ENCODE measurements at regions not wholly inside any gene's neighbourhood (a gene's known extent, or its start where the extent isn't known, plus 50 kb on each side); places are given as distances from the start of the nearest gene placed in this dataset.

DNA sequence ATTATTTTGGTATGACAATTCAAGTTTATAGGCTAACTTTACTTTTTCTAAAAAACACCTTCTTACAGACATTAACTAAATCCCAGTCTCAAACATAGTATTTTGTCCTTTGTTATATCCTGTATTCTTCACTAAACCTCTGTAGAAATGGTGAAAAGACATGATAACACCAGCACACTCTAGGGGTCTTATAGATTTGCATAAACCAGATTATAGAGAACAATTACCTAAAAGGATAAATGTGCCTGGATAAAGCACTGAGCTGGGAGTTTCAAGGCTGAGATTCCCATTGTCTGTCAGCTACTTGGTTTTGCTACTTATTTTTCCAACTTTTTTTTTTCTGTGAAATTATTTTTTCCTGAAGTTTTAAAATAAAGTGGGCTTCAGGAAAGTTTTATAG lies 1288.6 kb upstream of the TMPRSS15 start:
- Mint-ChIP-seq H3K27ac (no peak overlapping the region), H3K27me3 (no peaks in the 10 kb centered on the region), H3K36me3 (no peaks in the 10 kb centered on the region), H3K9me3 (no peaks in the 10 kb centered on the region), H3K4me1 (ENCODE audit: unreplicated experiment) (no peaks in the 10 kb centered on the region), H3K4me3 (no peak overlapping the region)
- TF ChIP-seq, protein P1, sequence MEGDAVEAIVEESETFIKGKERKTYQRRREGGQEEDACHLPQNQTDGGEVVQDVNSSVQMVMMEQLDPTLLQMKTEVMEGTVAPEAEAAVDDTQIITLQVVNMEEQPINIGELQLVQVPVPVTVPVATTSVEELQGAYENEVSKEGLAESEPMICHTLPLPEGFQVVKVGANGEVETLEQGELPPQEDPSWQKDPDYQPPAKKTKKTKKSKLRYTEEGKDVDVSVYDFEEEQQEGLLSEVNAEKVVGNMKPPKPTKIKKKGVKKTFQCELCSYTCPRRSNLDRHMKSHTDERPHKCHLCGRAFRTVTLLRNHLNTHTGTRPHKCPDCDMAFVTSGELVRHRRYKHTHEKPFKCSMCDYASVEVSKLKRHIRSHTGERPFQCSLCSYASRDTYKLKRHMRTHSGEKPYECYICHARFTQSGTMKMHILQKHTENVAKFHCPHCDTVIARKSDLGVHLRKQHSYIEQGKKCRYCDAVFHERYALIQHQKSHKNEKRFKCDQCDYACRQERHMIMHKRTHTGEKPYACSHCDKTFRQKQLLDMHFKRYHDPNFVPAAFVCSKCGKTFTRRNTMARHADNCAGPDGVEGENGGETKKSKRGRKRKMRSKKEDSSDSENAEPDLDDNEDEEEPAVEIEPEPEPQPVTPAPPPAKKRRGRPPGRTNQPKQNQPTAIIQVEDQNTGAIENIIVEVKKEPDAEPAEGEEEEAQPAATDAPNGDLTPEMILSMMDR (conservative IDR thresholded peaks at IDR 0.05) = no peak
- no peak for DNase-seq (ENCODE audit: extremely low spot score, unreplicated experiment)

DNA sequence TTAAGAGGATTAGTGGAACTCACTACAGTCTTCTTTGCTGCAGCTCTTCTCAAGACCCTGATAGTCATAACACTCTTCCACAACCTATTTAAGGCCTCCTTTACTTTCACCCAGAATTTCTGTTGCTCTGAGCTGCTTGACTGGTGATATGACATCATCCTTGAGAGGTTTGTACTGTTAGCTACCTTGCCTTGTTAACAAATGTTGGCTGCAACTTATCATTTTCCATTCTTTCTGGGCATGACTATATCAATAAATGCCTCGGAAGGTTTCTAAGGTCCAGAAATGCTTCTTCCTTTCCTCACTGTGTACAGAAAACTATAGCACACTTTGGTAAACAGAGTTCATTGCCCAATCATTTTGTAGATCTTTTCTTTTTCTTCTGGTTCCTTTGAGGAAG lies 1292.2 kb upstream of the TMPRSS15 start:
- Mint-ChIP-seq H3K4me3 (no peak overlapping the region), H3K36me3 (no peaks in the 10 kb centered on the region), H3K9me3 (no peaks in the 10 kb centered on the region), H3K27ac (no peak overlapping the region), H3K4me1 (ENCODE audit: unreplicated experiment) (no peaks in the 10 kb centered on the region), H3K27me3 (no peaks in the 10 kb centered on the region)
- TF ChIP-seq, protein P1 (conservative IDR thresholded peaks at IDR 0.05) = no peak
- no peak for DNase-seq (ENCODE audit: extremely low spot score, unreplicated experiment)

DNA sequence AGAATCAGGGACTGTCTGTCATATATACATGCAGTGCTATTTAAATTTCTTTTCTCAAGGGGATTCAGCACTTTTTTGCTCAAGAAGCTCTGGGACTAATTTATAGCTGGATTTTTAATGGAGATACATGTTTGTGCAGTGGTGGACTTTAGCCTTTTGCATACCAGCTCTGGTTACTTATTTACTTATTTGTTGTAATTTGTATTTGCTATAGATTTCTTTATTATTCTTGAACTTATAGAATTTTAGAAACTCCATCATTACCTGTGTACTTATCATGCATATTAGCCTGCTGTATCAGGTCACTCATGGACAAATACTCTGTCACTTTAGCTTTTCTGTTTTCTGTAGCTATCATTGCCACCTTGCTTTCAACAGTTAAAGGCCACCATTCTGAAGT lies 1296.9 kb upstream of the TMPRSS15 start:
- TF ChIP-seq, protein P1 (conservative IDR thresholded peaks at IDR 0.05) = no peak
- no peak for DNase-seq (ENCODE audit: extremely low spot score, unreplicated experiment)
- H3K9me3 Mint-ChIP-seq = no peaks in the 10 kb centered on the region
- no peak overlapping the region for H3K27ac Mint-ChIP-seq
- H3K27me3 Mint-ChIP-seq = no peaks in the 10 kb centered on the region
- H3K4me3 Mint-ChIP-seq = no peak overlapping the region
- no peaks in the 10 kb centered on the region for H3K36me3 Mint-ChIP-seq
- H3K4me1 Mint-ChIP-seq (ENCODE audit: unreplicated experiment) = no peaks in the 10 kb centered on the region

DNA sequence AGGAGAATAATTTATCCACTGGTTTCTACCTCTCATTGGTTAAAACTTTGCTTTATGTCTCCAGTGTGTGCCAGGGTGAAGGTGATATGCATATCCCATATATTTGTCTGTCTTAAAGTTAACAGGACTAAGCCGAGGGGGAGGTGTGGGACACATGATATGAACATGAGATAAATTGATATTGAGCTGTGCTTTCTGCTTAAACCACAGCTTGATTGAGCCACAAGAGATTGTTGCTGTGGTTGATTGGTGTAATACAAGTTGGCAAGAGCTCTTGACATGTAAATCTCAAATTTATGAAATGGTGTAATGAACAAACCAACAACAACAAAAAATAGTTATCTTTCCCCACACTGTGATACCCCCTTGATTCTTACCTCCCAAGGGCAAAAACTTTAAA lies 1295.5 kb upstream of the NCAM2 start:
- Mint-ChIP-seq H3K36me3 (no peaks in the 10 kb centered on the region), H3K4me3 (no peak overlapping the region), H3K27me3 (no peaks in the 10 kb centered on the region), H3K9me3 (no peaks in the 10 kb centered on the region), H3K27ac (no peak overlapping the region), H3K4me1 (ENCODE audit: unreplicated experiment) (no peaks in the 10 kb centered on the region)
- no peak for DNase-seq (ENCODE audit: extremely low spot score, unreplicated experiment)
- TF ChIP-seq, protein P1 (conservative IDR thresholded peaks at IDR 0.05) = no peak

DNA sequence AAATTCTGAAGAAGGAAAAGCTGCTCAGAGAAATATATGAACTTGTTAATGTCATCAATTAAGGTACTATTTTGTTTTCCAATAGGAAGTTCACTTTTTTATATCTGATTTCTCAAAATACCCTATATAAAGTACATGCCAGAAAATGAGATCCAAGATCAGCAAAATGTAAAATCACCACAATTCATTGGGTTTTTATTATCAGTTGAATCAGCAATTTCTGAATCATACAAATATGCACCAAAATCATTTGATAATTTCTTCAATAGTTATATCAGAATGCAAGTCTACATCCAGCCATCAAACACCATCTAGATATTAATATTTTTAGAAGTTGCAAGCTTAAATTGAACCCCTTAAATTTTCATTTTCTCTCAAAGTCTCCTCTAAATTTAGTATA lies 1293.4 kb upstream of the NCAM2 start:
- H3K4me3 Mint-ChIP-seq = no peak overlapping the region
- H3K4me1 Mint-ChIP-seq (ENCODE audit: unreplicated experiment) = no peaks in the 10 kb centered on the region
- DNase-seq (ENCODE audit: extremely low spot score, unreplicated experiment) = no peak
- H3K27me3 Mint-ChIP-seq = no peaks in the 10 kb centered on the region
- TF ChIP-seq, protein P1 (conservative IDR thresholded peaks at IDR 0.05) = no peak
- no peaks in the 10 kb centered on the region for H3K9me3 Mint-ChIP-seq
- no peak overlapping the region for H3K27ac Mint-ChIP-seq
- H3K36me3 Mint-ChIP-seq = no peaks in the 10 kb centered on the region

DNA sequence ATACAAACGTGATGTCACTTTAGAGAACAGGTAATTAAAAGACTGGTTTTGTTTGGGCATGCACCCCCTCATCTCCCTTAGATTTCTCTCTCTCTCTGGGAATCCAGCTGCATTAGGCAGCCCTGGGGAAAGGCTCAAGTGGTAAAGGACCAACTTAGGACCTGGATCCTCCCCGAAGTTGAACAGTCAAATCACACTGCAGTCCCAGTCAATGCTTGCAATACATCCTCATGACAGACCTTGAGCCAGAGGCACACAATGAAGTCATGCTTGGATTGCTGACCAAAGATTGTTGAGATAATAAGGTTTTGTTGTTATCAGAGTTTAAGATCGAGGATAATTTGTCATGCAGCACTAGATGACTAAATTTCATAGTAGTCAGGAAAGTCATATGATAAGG lies 1285.8 kb upstream of the NCAM2 start:
- Mint-ChIP-seq H3K4me1 (ENCODE audit: unreplicated experiment) (no peaks in the 10 kb centered on the region), H3K27ac (no peak overlapping the region), H3K9me3 (no peaks in the 10 kb centered on the region)

More for the DNA sequence above, 1285.8 kb upstream of the NCAM2 start:
- Mint-ChIP-seq H3K36me3 (no peaks in the 10 kb centered on the region), H3K27me3 (no peaks in the 10 kb centered on the region), H3K4me3 (no peak overlapping the region)
- DNase-seq (ENCODE audit: extremely low spot score, unreplicated experiment) = no peak
- TF ChIP-seq, protein P1 (conservative IDR thresholded peaks at IDR 0.05) = no peak
